ENCODE measurements at regions not wholly inside any gene's neighbourhood (a gene's known extent, or its start where the extent isn't known, plus 50 kb on each side); places are given as distances from the start of the nearest gene placed in this dataset.

- no peak for TF ChIP-seq POLR2A (IDR thresholded peaks at IDR 0.05; ENCODE audit: extremely low read depth, insufficient read length)
- TF ChIP-seq CTCF (IDR thresholded peaks at IDR 0.05; ENCODE audit: low read depth, low read length): no peak
- TF ChIP-seq, protein P1, sequence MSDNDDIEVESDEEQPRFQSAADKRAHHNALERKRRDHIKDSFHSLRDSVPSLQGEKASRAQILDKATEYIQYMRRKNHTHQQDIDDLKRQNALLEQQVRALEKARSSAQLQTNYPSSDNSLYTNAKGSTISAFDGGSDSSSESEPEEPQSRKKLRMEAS (IDR thresholded peaks at IDR 0.05; ENCODE audit: low read depth, low read length): no peak
Observed at GRCh38 chr5:87735923-87736322, 323.2 kb upstream of the CCNH start.
